Mammary epithelial cell (primary cell): ENCODE measurements at regions not wholly inside any gene's neighbourhood (a gene's known extent, or its start where the extent isn't known, plus 50 kb on each side); places are given as distances from the start of the nearest gene placed in this dataset.

Experiments
- CTCF ChIP-seq, 2 donors: IDR thresholded peaks in 1 of 2; conservative IDR thresholded peaks in 1 of 2; 2 replicates each; pipeline ENCODE4 v1.5.1; 2011 to 2012; ENCODE audit warnings: inconsistent platforms in 2 of 2, low read length in 2 of 2, mild to moderate bottlenecking in 2 of 2, control low read depth in 1 of 2, low read depth in 1 of 2; ENCODE audit not compliant: insufficient read depth in 1 of 2; ENCODE audit errors: extremely low read depth in 1 of 2
- EZH2 ChIP-seq: IDR thresholded peaks from 2 replicates; pipeline ENCODE4 v1.6.1; 2012; ENCODE audit warnings: low read length, inconsistent platforms, borderline replicate concordance

- TF ChIP-seq EZH2 = no peak
- TF ChIP-seq CTCF (conservative IDR thresholded peaks at IDR 0.05 in 1 of 2, IDR thresholded peaks at IDR 0.05 in 1 of 2; ENCODE audit: extremely low read depth in 1 of 2, insufficient read depth in 1 of 2, low read depth in 1 of 2, low read length in 2 of 2) = no peak
These were observed 125.6 kb upstream of the PAQR3 start for GRCh38 chr4:79064806-79065205.
